IMR-90 (cell line): ENCODE measurements at regions not wholly inside any gene's neighbourhood (a gene's known extent, or its start where the extent isn't known, plus 50 kb on each side); places are given as distances from the start of the nearest gene placed in this dataset.
"Not testable (repeated sequence)": the region's sequence is repeated elsewhere in the genome, so short reads cannot be mapped to it uniquely, and the experiment has no call there.

Experiments
- ATAC-seq: fragments of 200-7000 bp; cut with Tn5 transposase; 2 replicates; pipeline ENCODE4 v1.9.1; 2020; ENCODE audit warnings: low read depth, mild to moderate bottlenecking, moderate library complexity
- BruUV-seq: library from RNA; stranded (reverse); fragments of 400-500 nt; replicated peaks from 2 replicates; lab custom pipeline; 2021; lab: Mats Ljungman, UMichigan
- CTCF ChIA-PET: fragments of 300-600 bp; formaldehyde crosslinking; extraction: SDS; loops from one replicate; lab custom pipeline; 2021; ENCODE audit warnings: antibody characterized with exemption; lab: Yijun Ruan, JAX
- POLR2A ChIA-PET: fragments of 300-600 bp; sonication (Branson Sonifier 250); formaldehyde crosslinking; loops from one replicate; lab custom pipeline; 2022; ENCODE audit warnings: antibody characterized with exemption; ENCODE audit not compliant: unreplicated experiment; lab: Charles Lee
- DNase-seq: peaks from one replicate; pipeline ENCODE4 v3.0.0; 2013
- H2AFZ ChIP-seq: replicated peaks from 2 replicates; pipeline ENCODE3; 2013; ENCODE audit warnings: low read length, mild to moderate bottlenecking; ENCODE audit not compliant: poor library complexity
- H2AK5ac ChIP-seq: 2 replicates; pipeline ENCODE4 v1.6.1; 2013; ENCODE audit warnings: low read depth, low read length, inconsistent platforms
- H2AK9ac ChIP-seq: replicated peaks from 2 replicates; pipeline ENCODE3; 2013; ENCODE audit warnings: mild to moderate bottlenecking, low read depth, low read length, moderate library complexity; ENCODE audit not compliant: poor library complexity
- H2BK120ac ChIP-seq: 2 replicates; pipeline ENCODE4 v1.6.1; 2013; ENCODE audit warnings: low read depth, low read length, inconsistent platforms
- H2BK15ac ChIP-seq: 3 replicates; pipeline ENCODE4 v1.6.1; 2013; ENCODE audit warnings: low read depth, low read length, inconsistent platforms
- H2BK20ac ChIP-seq: 2 replicates; pipeline ENCODE4 v1.6.1; 2013; ENCODE audit warnings: low read depth, mild to moderate bottlenecking, inconsistent platforms, low read length, moderate library complexity
- H2BK5ac ChIP-seq: 2 replicates; pipeline ENCODE4 v1.6.1; 2013; ENCODE audit warnings: mild to moderate bottlenecking, low read depth, low read length, inconsistent platforms; ENCODE audit not compliant: poor library complexity, severe bottlenecking
- H3K14ac ChIP-seq: replicated peaks from 2 replicates; pipeline ENCODE4 v1.6.1; 2013; ENCODE audit warnings: low read depth, low read length, inconsistent platforms
- H3K18ac ChIP-seq: 2 replicates; pipeline ENCODE4 v1.6.1; 2013; ENCODE audit warnings: low read depth, low read length, control low read depth
- H3K23ac ChIP-seq: 2 replicates; pipeline ENCODE4 v1.6.1; 2013; ENCODE audit warnings: low read depth, low read length, inconsistent platforms
- H3K27ac ChIP-seq: 2 replicates; pipeline ENCODE4 v1.5.1; 2013; ENCODE audit warnings: mild to moderate bottlenecking, control low read depth, low read length; ENCODE audit not compliant: insufficient read depth
- H3K27me3 ChIP-seq: 2 replicates; pipeline ENCODE4 v1.6.1; 2013; ENCODE audit warnings: low read length; ENCODE audit not compliant: control insufficient read depth, insufficient read depth
- H3K36me3 ChIP-seq: 2 replicates; pipeline ENCODE4 v1.6.1; 2013; ENCODE audit warnings: low read length, mixed read lengths; ENCODE audit not compliant: control insufficient read depth, insufficient read depth
- H3K4ac ChIP-seq: 2 replicates; pipeline ENCODE4 v1.6.1; 2013; ENCODE audit warnings: low read depth, low read length, inconsistent platforms
- H3K4me1 ChIP-seq: 2 replicates; pipeline ENCODE4 v1.6.1; 2013; ENCODE audit warnings: low read length, mixed read lengths; ENCODE audit not compliant: control insufficient read depth, insufficient read depth
- H3K4me2 ChIP-seq: 2 replicates; pipeline ENCODE4 v1.6.1; 2013; ENCODE audit warnings: low read depth, mild to moderate bottlenecking, control low read depth, low read length, moderate library complexity
- H3K4me3 ChIP-seq: 2 replicates; pipeline ENCODE4 v1.5.1; 2013; ENCODE audit warnings: low read depth, mild to moderate bottlenecking, control low read depth, low read length, moderate library complexity; ENCODE audit not compliant: insufficient read depth
- H3K56ac ChIP-seq: 2 replicates; pipeline ENCODE4 v1.6.1; 2013; ENCODE audit warnings: low read length, inconsistent platforms; ENCODE audit not compliant: insufficient read depth; ENCODE audit errors: extremely low read depth
- H3K79me1 ChIP-seq, 2 experiments: 2 replicates each; pipeline ENCODE4 v1.6.1; 2013; ENCODE audit warnings: low read length in 2 of 2, inconsistent platforms in 1 of 2, low read depth in 1 of 2
- H3K9ac ChIP-seq: 2 replicates; pipeline ENCODE4 v1.6.1; 2013; ENCODE audit warnings: low read depth, low read length, control low read depth
- H3K9me1 ChIP-seq: 2 replicates; pipeline ENCODE4 v1.6.1; 2013; ENCODE audit warnings: low read length, inconsistent platforms; ENCODE audit not compliant: insufficient read depth
- H3K9me3 ChIP-seq: 2 replicates; pipeline ENCODE4 v1.6.1; 2013; ENCODE audit warnings: low read length; ENCODE audit not compliant: control insufficient read depth, insufficient read depth
- H4K20me1 ChIP-seq: 2 replicates; pipeline ENCODE4 v1.6.1; 2013; ENCODE audit warnings: low read length, inconsistent platforms; ENCODE audit not compliant: insufficient read depth
- H4K5ac ChIP-seq: 2 replicates; pipeline ENCODE4 v1.6.1; 2013; ENCODE audit warnings: mild to moderate bottlenecking, low read depth, low read length, control low read depth
- H4K8ac ChIP-seq, 2 experiments: 2 replicates each; pipeline ENCODE4 v1.6.1; 2013; ENCODE audit warnings: low read depth in 2 of 2, low read length in 2 of 2, control low read depth in 1 of 2, inconsistent platforms in 1 of 2
- H4K91ac ChIP-seq: 2 replicates; pipeline ENCODE4 v1.6.1; 2013; ENCODE audit warnings: low read depth, low read length, inconsistent platforms; ENCODE audit not compliant: insufficient read depth
- WGBS, 2 experiments: methylation state at CpG; one replicate each; pipeline versions ENCODE4 v1.1.5 to v1.1.7; 2013; ENCODE audit warnings: missing lambda C conversion rate in 2 of 2; ENCODE audit not compliant: insufficient read length in 1 of 2; ENCODE audit errors: extremely low coverage in 2 of 2; 5-methylcytosine and 5-hydroxymethylcytosine counted together
- dilution Hi-C: fragments of 300-500 bp; cut with HindIII; formaldehyde crosslinking; loops from one replicate; pipeline ENCODE4 v1.14.3; 2018; ENCODE audit warnings: low sequenced_read_pairs; ENCODE audit not compliant: unreplicated experiment
- in situ Hi-C: fragments of 300-500 bp; cut with MboI; formaldehyde crosslinking; loops from 3 replicates; pipeline ENCODE4 v1.14.3; 2019; ENCODE audit warnings: low sequenced_read_pairs, inconsistent platforms, mixed read lengths
- intact Hi-C: fragments of 100-400 bp; cut with micrococcal nuclease; formaldehyde crosslinking; loops from 2 replicates; pipeline ENCODE4 v1.10.0; 2022

GRCh38 chr15:53923741-53924140, 54.5 kb upstream of the UNC13C start:
- H3K18ac ChIP-seq, H2BK5ac ChIP-seq, dilution Hi-C loops, ATAC-seq, H3K4me2 ChIP-seq, H3K79me1 ChIP-seq, H2AFZ ChIP-seq, H3K23ac ChIP-seq, H4K5ac ChIP-seq, H3K9me3 ChIP-seq, H4K91ac ChIP-seq, POLR2A ChIA-PET, H2BK20ac ChIP-seq, H2AK9ac ChIP-seq, CTCF ChIA-PET, H3K9ac ChIP-seq, H3K14ac ChIP-seq, H3K4ac ChIP-seq, H3K4me1 ChIP-seq, BruUV-seq, H4K20me1 ChIP-seq, DNase-seq, H3K27me3 ChIP-seq, H2AK5ac ChIP-seq, H3K27ac ChIP-seq, H3K9me1 ChIP-seq, H3K4me3 ChIP-seq, H3K56ac ChIP-seq, H3K36me3 ChIP-seq, H4K8ac ChIP-seq, in situ Hi-C loops, H2BK15ac ChIP-seq, H2BK120ac ChIP-seq: not testable (repeated sequence)
- intact Hi-C loops, result loop anchor here (10.0 kb wide), 1 partner anchor 941 kb away; no protein-coding TSS in a partner anchor
- WGBS, 2 experiments, result no CpG with 5 or more reads among the region's 13 CpGs
